NCI-H1436 treated with DMSO at 0.1 percent for 48 hours (cell line): ENCODE measurements at regions not wholly inside any gene's neighbourhood (a gene's known extent, or its start where the extent isn't known, plus 50 kb on each side); places are given as distances from the start of the nearest gene placed in this dataset.

Source experiments
- DNase-seq: peaks from one replicate; lab custom pipeline; 2025; lab: John Stamatoyannopoulos, UW

GRCh38 chr1:38718031-38718430 lies 141.5 kb downstream of the RRAGC start:
- no peak for DNase-seq

GRCh38 chr1:38716229-38716628 lies 143.3 kb downstream of the RRAGC start:
- no peak for DNase-seq

- DNase-seq: no peak
These were observed 144.2 kb downstream of the RRAGC start for GRCh38 chr1:38715415-38715814.

- DNase-seq: no peak
These were observed 147.5 kb downstream of the RRAGC start for GRCh38 chr1:38712046-38712445.

GRCh38 chr1:38708701-38709258 lies 150.8 kb downstream of the RRAGC start:
- no peak for DNase-seq

GRCh38 chr1:38701088-38701487 lies 158.5 kb downstream of the RRAGC start:
- no peak for DNase-seq

GRCh38 chr1:38700077-38700470 lies 159.5 kb downstream of the RRAGC start:
- no peak for DNase-seq

- no peak for DNase-seq
These were observed 160.1 kb downstream of the RRAGC start for GRCh38 chr1:38699330-38700076.

- DNase-seq: no peak
These were observed 162.2 kb downstream of the RRAGC start for GRCh38 chr1:38697387-38697786.

- DNase-seq: no peak
These were observed 163.2 kb downstream of the RRAGC start for GRCh38 chr1:38696371-38696770.

GRCh38 chr1:38693759-38694158 lies 165.8 kb downstream of the RRAGC start:
- no peak for DNase-seq

GRCh38 chr1:38693031-38693430 lies 166.5 kb downstream of the RRAGC start:
- DNase-seq: no peak

- no peak for DNase-seq
These were observed 168.7 kb downstream of the RRAGC start for GRCh38 chr1:38690790-38691449.

- DNase-seq: no peak
These were observed 172.7 kb downstream of the RRAGC start for GRCh38 chr1:38686927-38687255.

- DNase-seq: no peak
These were observed 173.2 kb downstream of the RRAGC start for GRCh38 chr1:38686167-38686926.

GRCh38 chr1:38685388-38685787 lies 174.2 kb downstream of the RRAGC start:
- no peak for DNase-seq

- DNase-seq: no peak
These were observed 178.6 kb downstream of the RRAGC start for GRCh38 chr1:38680801-38681510.

- no peak for DNase-seq
These were observed 181.8 kb downstream of the RRAGC start for GRCh38 chr1:38677756-38678155.

GRCh38 chr1:38677311-38677710 lies 182.3 kb downstream of the RRAGC start:
- DNase-seq: no peak

GRCh38 chr1:38672692-38673091 lies 186.9 kb downstream of the RRAGC start:
- no peak for DNase-seq

GRCh38 chr1:38671221-38671620 lies 188.4 kb downstream of the RRAGC start:
- no peak for DNase-seq

- DNase-seq: no peak
These were observed 188.9 kb downstream of the RRAGC start for GRCh38 chr1:38670544-38671122.
